HepG2 (cell line): ENCODE measurements at regions not wholly inside any gene's neighbourhood (a gene's known extent, or its start where the extent isn't known, plus 50 kb on each side); places are given as distances from the start of the nearest gene placed in this dataset.
A peak's percentile ranks its signal among the peaks of the same experiment; 100 is the strongest.

ENCODE experiments used
- CHD2 ChIP-seq: IDR thresholded peaks from 2 replicates; pipeline ENCODE4 v1.6.1; 2011; ENCODE audit warnings: low read depth, low read length, improper control_type of control experiment
- GZF1 ChIP-seq: sonication (generic); formaldehyde crosslinking; IDR thresholded peaks from 2 replicates; pipeline ENCODE4 v1.5.1; 2020; ENCODE audit warnings: mild to moderate bottlenecking, missing genetic modification reagents
- KDM1A ChIP-seq: IDR thresholded peaks from 2 replicates; pipeline ENCODE4 v1.6.1; 2016; ENCODE audit warnings: missing compliant biosample characterization
- SNAI1 ChIP-seq: sonication (generic); formaldehyde crosslinking; IDR thresholded peaks from 2 replicates; pipeline ENCODE4 v1.5.0; 2020; ENCODE audit warnings: mild to moderate bottlenecking, missing genetic modification reagents, borderline replicate concordance
- SP140L ChIP-seq: sonication (generic); formaldehyde crosslinking; IDR thresholded peaks from 2 replicates; pipeline ENCODE4 v1.4.0; 2020; ENCODE audit warnings: missing genetic modification reagents, borderline replicate concordance
- SYNCRIP ChIP-seq: fragments of 200-400 bp; formaldehyde crosslinking; IDR thresholded peaks from 2 replicates; pipeline ENCODE4 v1.6.1; 2018; ENCODE audit warnings: mild to moderate bottlenecking, low read depth, low read length; ENCODE audit not compliant: insufficient read depth
- TBX2 ChIP-seq: sonication (generic); formaldehyde crosslinking; IDR thresholded peaks from 2 replicates; pipeline ENCODE4 v1.5.0; 2020; ENCODE audit warnings: missing genetic modification reagents, mild to moderate bottlenecking, borderline replicate concordance
- ZFP62 ChIP-seq: sonication (generic); formaldehyde crosslinking; IDR thresholded peaks from 2 replicates; pipeline ENCODE4 v1.4.0; 2020; ENCODE audit warnings: missing genetic modification reagents
- ZNF441 ChIP-seq: sonication (generic); formaldehyde crosslinking; IDR thresholded peaks from 2 replicates; pipeline ENCODE4 v1.7.0; 2021; ENCODE audit warnings: missing genetic modification reagents, borderline replicate concordance
- ZNF510 ChIP-seq: sonication (generic); formaldehyde crosslinking; IDR thresholded peaks from 2 replicates; pipeline ENCODE4 v1.4.0; 2020; ENCODE audit warnings: low read depth, mild to moderate bottlenecking, missing genetic modification reagents
- ZNF589 ChIP-seq: sonication (generic); formaldehyde crosslinking; conservative IDR thresholded peaks from 2 replicates; pipeline ENCODE4 v1.8.0; 2022; ENCODE audit warnings: mild to moderate bottlenecking, moderate library complexity, missing genetic modification reagents
- ZNF879 ChIP-seq: sonication (generic); formaldehyde crosslinking; IDR thresholded peaks from 2 replicates; pipeline ENCODE4 v1.8.1; 2023; ENCODE audit warnings: missing genetic modification reagents
- ZSCAN31 ChIP-seq: sonication (generic); formaldehyde crosslinking; IDR thresholded peaks from 2 replicates; pipeline ENCODE4 v1.5.0; 2020; ENCODE audit warnings: low read depth, mild to moderate bottlenecking, missing genetic modification reagents
- TF ChIP-seq, protein P1 (sequence below): sonication (generic); formaldehyde crosslinking; IDR thresholded peaks from 2 replicates; pipeline ENCODE4 v1.4.0; 2020; ENCODE audit warnings: missing genetic modification reagents, borderline replicate concordance
- TF ChIP-seq, protein P2 (sequence below): sonication (generic); formaldehyde crosslinking; IDR thresholded peaks from 2 replicates; pipeline ENCODE4 v1.8.1; 2023; ENCODE audit warnings: missing genetic modification reagents, inconsistent platforms, borderline replicate concordance
- TF ChIP-seq, protein P3 (sequence below): sonication (generic); formaldehyde crosslinking; IDR thresholded peaks from 2 replicates; pipeline ENCODE4 v1.4.0; 2020; ENCODE audit warnings: mild to moderate bottlenecking, low read depth, missing genetic modification reagents
- TF ChIP-seq, protein P4 (sequence below): sonication (generic); formaldehyde crosslinking; IDR thresholded peaks from 2 replicates; pipeline ENCODE4 v1.8.0; 2022; ENCODE audit warnings: mild to moderate bottlenecking, missing genetic modification reagents, moderate library complexity
- TF ChIP-seq, protein P5 (sequence below): sonication (generic); formaldehyde crosslinking; conservative IDR thresholded peaks from 2 replicates; pipeline ENCODE4 v1.4.0; 2020; ENCODE audit warnings: missing genetic modification reagents
- TF ChIP-seq, protein P6 (sequence below): sonication (generic); formaldehyde crosslinking; IDR thresholded peaks from 2 replicates; pipeline ENCODE4 v1.8.0; 2022; ENCODE audit warnings: mild to moderate bottlenecking, missing genetic modification reagents, borderline replicate concordance
- TF ChIP-seq, protein P7 (sequence below): sonication (generic); formaldehyde crosslinking; conservative IDR thresholded peaks from 2 replicates; pipeline ENCODE4 v1.5.0; 2020; ENCODE audit warnings: missing genetic modification reagents

DNA sequence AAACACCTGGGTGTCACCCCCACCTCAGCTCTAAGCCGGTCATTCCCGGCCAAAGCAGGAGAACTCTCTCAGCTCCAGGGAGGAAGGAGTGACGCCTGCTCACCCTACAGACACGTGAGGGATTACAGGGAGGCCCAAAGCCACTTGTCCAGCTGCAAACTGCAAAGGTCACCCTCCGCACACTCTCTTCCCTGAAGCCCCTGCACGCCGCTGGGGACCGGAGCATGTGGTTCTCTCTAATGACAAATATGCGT lies 108.0 kb upstream of the ID2 start (continued):
- TF ChIP-seq, protein P1, sequence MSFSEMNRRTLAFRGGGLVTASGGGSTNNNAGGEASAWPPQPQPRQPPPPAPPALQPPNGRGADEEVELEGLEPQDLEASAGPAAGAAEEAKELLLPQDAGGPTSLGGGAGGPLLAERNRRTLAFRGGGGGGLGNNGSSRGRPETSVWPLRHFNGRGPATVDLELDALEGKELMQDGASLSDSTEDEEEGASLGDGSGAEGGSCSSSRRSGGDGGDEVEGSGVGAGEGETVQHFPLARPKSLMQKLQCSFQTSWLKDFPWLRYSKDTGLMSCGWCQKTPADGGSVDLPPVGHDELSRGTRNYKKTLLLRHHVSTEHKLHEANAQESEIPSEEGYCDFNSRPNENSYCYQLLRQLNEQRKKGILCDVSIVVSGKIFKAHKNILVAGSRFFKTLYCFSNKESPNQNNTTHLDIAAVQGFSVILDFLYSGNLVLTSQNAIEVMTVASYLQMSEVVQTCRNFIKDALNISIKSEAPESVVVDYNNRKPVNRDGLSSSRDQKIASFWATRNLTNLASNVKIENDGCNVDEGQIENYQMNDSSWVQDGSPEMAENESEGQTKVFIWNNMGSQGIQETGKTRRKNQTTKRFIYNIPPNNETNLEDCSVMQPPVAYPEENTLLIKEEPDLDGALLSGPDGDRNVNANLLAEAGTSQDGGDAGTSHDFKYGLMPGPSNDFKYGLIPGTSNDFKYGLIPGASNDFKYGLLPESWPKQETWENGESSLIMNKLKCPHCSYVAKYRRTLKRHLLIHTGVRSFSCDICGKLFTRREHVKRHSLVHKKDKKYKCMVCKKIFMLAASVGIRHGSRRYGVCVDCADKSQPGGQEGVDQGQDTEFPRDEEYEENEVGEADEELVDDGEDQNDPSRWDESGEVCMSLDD (CRISPR knock-in tag): no peak
- TF ChIP-seq ZNF879 (CRISPR knock-in tag) (peak; percentile 82; the same call in 1 of the 2 replicates), ZNF441 (CRISPR knock-in tag) (peak; percentile 2; the same call in 1 of the 2 replicates), ZNF589 (CRISPR knock-in tag) (no peak), ZFP62 (CRISPR knock-in tag) (no peak), GZF1 (CRISPR knock-in tag) (0 out of 2 replicates have a peak, but pooled peaks have one; percentile 18), ZSCAN31 (CRISPR knock-in tag) (no peak), ZNF510 (no peak), KDM1A (CRISPR knock-in tag) (no peak), SNAI1 (CRISPR knock-in tag) (no peak), SYNCRIP (no peak), CHD2 (peak; percentile 49; the same call in 1 of the 2 replicates), TBX2 (CRISPR knock-in tag) (no peak; the same call in 1 of the 2 replicates), SP140L (no peak)
- TF ChIP-seq, protein P2, sequence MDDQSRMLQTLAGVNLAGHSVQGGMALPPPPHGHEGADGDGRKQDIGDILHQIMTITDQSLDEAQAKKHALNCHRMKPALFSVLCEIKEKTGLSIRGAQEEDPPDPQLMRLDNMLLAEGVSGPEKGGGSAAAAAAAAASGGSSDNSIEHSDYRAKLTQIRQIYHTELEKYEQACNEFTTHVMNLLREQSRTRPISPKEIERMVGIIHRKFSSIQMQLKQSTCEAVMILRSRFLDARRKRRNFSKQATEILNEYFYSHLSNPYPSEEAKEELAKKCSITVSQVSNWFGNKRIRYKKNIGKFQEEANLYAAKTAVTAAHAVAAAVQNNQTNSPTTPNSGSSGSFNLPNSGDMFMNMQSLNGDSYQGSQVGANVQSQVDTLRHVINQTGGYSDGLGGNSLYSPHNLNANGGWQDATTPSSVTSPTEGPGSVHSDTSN: no peak
- TF ChIP-seq, protein P3, sequence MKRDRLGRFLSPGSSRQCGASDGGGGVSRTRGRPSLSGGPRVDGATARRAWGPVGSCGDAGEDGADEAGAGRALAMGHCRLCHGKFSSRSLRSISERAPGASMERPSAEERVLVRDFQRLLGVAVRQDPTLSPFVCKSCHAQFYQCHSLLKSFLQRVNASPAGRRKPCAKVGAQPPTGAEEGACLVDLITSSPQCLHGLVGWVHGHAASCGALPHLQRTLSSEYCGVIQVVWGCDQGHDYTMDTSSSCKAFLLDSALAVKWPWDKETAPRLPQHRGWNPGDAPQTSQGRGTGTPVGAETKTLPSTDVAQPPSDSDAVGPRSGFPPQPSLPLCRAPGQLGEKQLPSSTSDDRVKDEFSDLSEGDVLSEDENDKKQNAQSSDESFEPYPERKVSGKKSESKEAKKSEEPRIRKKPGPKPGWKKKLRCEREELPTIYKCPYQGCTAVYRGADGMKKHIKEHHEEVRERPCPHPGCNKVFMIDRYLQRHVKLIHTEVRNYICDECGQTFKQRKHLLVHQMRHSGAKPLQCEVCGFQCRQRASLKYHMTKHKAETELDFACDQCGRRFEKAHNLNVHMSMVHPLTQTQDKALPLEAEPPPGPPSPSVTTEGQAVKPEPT (CRISPR knock-in tag): no peak
- TF ChIP-seq, protein P4, sequence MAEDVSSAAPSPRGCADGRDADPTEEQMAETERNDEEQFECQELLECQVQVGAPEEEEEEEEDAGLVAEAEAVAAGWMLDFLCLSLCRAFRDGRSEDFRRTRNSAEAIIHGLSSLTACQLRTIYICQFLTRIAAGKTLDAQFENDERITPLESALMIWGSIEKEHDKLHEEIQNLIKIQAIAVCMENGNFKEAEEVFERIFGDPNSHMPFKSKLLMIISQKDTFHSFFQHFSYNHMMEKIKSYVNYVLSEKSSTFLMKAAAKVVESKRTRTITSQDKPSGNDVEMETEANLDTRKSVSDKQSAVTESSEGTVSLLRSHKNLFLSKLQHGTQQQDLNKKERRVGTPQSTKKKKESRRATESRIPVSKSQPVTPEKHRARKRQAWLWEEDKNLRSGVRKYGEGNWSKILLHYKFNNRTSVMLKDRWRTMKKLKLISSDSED (CRISPR knock-in tag): no peak
- TF ChIP-seq, protein P5, sequence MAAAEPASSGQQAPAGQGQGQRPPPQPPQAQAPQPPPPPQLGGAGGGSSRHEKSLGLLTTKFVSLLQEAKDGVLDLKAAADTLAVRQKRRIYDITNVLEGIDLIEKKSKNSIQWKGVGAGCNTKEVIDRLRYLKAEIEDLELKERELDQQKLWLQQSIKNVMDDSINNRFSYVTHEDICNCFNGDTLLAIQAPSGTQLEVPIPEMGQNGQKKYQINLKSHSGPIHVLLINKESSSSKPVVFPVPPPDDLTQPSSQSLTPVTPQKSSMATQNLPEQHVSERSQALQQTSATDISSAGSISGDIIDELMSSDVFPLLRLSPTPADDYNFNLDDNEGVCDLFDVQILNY (CRISPR knock-in tag): no peak
- TF ChIP-seq, protein P6, sequence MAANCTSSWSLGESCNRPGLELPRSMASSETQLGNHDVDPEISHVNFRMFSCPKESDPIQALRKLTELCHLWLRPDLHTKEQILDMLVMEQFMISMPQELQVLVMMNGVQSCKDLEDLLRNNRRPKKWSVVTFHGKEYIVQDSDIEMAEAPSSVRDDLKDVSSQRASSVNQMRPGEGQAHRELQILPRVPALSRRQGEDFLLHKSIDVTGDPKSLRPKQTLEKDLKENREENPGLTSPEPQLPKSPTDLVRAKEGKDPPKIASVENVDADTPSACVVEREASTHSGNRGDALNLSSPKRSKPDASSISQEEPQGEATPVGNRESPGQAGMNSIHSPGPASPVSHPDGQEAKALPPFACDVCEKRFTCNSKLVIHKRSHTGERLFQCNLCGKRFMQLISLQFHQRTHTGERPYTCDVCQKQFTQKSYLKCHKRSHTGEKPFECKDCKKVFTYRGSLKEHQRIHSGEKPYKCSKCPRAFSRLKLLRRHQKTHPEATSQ: no peak
- TF ChIP-seq, protein P7, sequence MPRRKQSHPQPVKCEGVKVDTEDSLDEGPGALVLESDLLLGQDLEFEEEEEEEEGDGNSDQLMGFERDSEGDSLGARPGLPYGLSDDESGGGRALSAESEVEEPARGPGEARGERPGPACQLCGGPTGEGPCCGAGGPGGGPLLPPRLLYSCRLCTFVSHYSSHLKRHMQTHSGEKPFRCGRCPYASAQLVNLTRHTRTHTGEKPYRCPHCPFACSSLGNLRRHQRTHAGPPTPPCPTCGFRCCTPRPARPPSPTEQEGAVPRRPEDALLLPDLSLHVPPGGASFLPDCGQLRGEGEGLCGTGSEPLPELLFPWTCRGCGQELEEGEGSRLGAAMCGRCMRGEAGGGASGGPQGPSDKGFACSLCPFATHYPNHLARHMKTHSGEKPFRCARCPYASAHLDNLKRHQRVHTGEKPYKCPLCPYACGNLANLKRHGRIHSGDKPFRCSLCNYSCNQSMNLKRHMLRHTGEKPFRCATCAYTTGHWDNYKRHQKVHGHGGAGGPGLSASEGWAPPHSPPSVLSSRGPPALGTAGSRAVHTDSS: no peak
